ENCODE measurements at regions not wholly inside any gene's neighbourhood (a gene's known extent, or its start where the extent isn't known, plus 50 kb on each side); places are given as distances from the start of the nearest gene placed in this dataset.

- TF ChIP-seq GATA3 (IDR thresholded peaks at IDR 0.05; ENCODE audit: low read depth, low read length) (no peak), GATA2 (IDR thresholded peaks at IDR 0.05; ENCODE audit: low read depth, low read length) (no peak)
Observed at GRCh38 chr12:45601390-45601789, 128.1 kb upstream of the ARID2 start.
